GM12872 (cell line): ENCODE measurements at regions not wholly inside any gene's neighbourhood (a gene's known extent, or its start where the extent isn't known, plus 50 kb on each side); places are given as distances from the start of the nearest gene placed in this dataset.

Experiments
- TF ChIP-seq, protein P1 (sequence below): IDR thresholded peaks from 3 replicates; pipeline ENCODE4 v1.5.1; 2011; ENCODE audit warnings: low read depth, mild to moderate bottlenecking, low read length, moderate library complexity; ENCODE audit not compliant: insufficient read depth

DNA sequence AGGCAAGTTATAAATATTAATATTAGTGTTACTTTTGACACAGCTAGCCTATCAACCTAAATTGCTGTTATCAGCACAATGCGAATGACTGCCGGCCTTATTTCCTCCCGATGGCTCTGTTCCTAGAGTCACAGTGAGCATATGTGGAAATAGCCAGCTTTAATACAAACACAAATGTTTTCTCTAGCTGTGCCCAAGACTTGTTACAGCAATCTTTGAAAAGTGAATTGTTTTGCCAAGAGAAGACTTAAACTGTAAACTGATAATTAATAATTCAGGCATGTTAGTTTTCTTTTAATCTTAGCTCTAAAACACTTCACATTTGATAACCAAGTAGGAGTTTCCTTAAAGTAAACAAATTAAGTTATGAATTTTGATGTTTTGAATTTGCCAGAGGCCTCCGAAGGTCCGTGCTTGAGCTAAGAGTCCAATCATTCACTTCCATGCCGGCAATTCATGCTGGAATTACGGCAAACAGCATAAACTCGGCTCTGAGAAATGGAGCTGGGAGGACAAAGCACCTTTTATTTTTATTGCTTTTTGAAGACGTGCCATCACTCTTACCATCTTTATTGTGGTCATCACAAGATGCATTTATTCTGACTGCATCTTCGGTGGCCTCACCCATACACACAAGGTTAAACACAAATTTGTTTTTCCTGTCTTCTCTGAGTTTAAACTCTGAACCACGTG is 184.5 kb upstream of the CWC22 start:
- TF ChIP-seq, protein P1, sequence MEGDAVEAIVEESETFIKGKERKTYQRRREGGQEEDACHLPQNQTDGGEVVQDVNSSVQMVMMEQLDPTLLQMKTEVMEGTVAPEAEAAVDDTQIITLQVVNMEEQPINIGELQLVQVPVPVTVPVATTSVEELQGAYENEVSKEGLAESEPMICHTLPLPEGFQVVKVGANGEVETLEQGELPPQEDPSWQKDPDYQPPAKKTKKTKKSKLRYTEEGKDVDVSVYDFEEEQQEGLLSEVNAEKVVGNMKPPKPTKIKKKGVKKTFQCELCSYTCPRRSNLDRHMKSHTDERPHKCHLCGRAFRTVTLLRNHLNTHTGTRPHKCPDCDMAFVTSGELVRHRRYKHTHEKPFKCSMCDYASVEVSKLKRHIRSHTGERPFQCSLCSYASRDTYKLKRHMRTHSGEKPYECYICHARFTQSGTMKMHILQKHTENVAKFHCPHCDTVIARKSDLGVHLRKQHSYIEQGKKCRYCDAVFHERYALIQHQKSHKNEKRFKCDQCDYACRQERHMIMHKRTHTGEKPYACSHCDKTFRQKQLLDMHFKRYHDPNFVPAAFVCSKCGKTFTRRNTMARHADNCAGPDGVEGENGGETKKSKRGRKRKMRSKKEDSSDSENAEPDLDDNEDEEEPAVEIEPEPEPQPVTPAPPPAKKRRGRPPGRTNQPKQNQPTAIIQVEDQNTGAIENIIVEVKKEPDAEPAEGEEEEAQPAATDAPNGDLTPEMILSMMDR, result no peak

DNA sequence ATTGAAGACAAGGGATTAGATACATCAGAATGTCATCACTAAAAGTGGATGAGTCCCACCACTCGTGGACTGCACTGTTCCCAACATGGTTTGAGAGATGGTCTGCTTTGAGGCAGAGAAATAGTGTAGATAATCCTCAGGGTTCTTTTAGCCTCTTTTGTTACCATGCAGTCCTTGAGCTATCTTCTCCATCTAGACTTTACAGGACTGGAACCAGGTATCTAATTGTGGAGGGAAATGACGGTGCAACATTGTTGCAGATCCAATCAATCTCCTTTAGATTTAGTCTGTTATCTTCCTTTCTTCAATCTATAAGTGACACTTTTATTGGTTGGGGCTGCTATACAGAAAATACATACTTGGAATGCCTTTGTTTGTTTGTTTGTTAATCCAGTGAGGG is 183.8 kb upstream of the CWC22 start:
- TF ChIP-seq, protein P1, result no peak

DNA sequence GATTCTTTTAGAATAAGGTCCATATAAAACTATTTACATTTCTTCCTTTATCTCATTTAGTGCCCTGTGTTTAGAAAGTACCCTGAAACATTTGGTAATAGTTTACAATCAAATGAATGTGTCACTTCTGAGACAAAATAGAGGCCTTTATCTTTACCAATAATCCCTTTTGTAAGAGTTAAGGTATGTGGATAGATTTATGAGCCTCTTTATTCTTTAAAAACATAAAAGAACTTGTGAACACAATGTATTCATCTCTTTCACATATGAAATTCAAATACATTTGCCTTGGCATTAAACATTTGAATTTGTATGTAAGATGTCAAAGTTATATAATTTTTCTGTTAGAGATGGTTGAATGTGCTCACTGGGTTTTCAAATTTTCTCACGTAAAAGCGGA is 180.5 kb upstream of the CWC22 start:
- TF ChIP-seq, protein P1, result no peak

- TF ChIP-seq, protein P1, result no peak
Observed at GRCh38 chr2:180184506-180184905, 177.4 kb upstream of the CWC22 start.

GRCh38 chr2:180180511-180180910 is 173.4 kb upstream of the CWC22 start:
- TF ChIP-seq, protein P1, result no peak

GRCh38 chr2:180177534-180177933 is 170.4 kb upstream of the CWC22 start:
- TF ChIP-seq, protein P1, result no peak

- TF ChIP-seq, protein P1, result no peak
Observed at GRCh38 chr2:180175736-180176135, 168.6 kb upstream of the CWC22 start.

- TF ChIP-seq, protein P1, result no peak
Observed at GRCh38 chr2:180174580-180174979, 167.5 kb upstream of the CWC22 start.
